ENCODE measurements at regions not wholly inside any gene's neighbourhood (a gene's known extent, or its start where the extent isn't known, plus 50 kb on each side); places are given as distances from the start of the nearest gene placed in this dataset.

- H2AFZ ChIP-seq (ENCODE audit: insufficient read depth, low read depth, low read length, poor library complexity, severe bottlenecking), result no peak overlapping the region
- Mint-ChIP-seq H3K27ac (no peak overlapping the region), H3K4me3 (no peak overlapping the region), H3K27me3 (peaks cover 9% of the 10 kb centered on the region), H3K9me3 (ENCODE audit: insufficient read depth) (no peaks in the 10 kb centered on the region), H3K4me1 (no peaks in the 10 kb centered on the region)
- no peaks in the 10 kb centered on the region for H4K20me1 ChIP-seq (ENCODE audit: control insufficient read depth, insufficient read depth, low read length, poor library complexity, severe bottlenecking)
- ATAC-seq (ENCODE audit: low read depth) (no peak), DNase-seq (no peak)
- H3K27ac ChIP-seq (ENCODE audit: low read length in 2 of 2), result no peak overlapping the region
- H3K79me2 ChIP-seq (ENCODE audit: control insufficient read depth, insufficient read depth, low read length), result no peaks in the 10 kb centered on the region
- 84% methylated on average over 3 of the region's 5 CpGs for whole genome bisulfite sequencing (ENCODE audit: insufficient coverage)
- no peak overlapping the region for H3K9ac ChIP-seq (ENCODE audit: low read length)
- H3K4me3 ChIP-seq (ENCODE audit: control extremely low read depth in 1 of 5, extremely low read depth in 1 of 5, insufficient read depth in 1 of 5, low read depth in 2 of 5, low read length in 4 of 5), result no peak overlapping the region
- intact Hi-C loops (cut with micrococcal nuclease), result loop anchor here (5.0 kb wide), 1 partner anchor 1943 kb away; no protein-coding TSS in a partner anchor
- H3K36me3 ChIP-seq (replicated peaks in 1 of 2; ENCODE audit: control extremely low read depth in 1 of 2, control insufficient read depth in 1 of 2, extremely low read depth in 1 of 2, insufficient read depth in 2 of 2, low read length in 1 of 2), result no peaks in the 10 kb centered on the region
- POLR2A ChIA-PET, result no interaction called here
- H3K9me3 ChIP-seq (ENCODE audit: control extremely low read depth in 1 of 3, control insufficient read depth in 2 of 3, insufficient read depth in 1 of 3, low read length in 2 of 3), result peaks cover 0 to 23% (median 15%) of the 10 kb centered on the region in 3 donors
- no peaks in the 10 kb centered on the region for H3K4me1 ChIP-seq (ENCODE audit: control insufficient read depth in 2 of 2, insufficient read depth in 2 of 2, low read length in 2 of 2)
- H3K4me2 ChIP-seq (replicated peaks; ENCODE audit: low read depth, low read length, poor library complexity, severe bottlenecking), result no peak overlapping the region
- CTCF ChIA-PET, result interaction anchor here (1.1 kb wide), 1 partner anchor 9 kb away, joined by 4 read pairs; no protein-coding TSS in a partner anchor
- no peaks in the 10 kb centered on the region for H3K27me3 ChIP-seq (replicated peaks in 1 of 4; ENCODE audit: control extremely low read depth in 1 of 4, control insufficient read depth in 3 of 4, insufficient read depth in 4 of 4, low read length in 3 of 4)
- TF ChIP-seq EZH2 (IDR thresholded peaks at IDR 0.05; ENCODE audit: borderline replicate concordance, insufficient read depth, low read depth, low read length, poor library complexity, severe bottlenecking), result no peak
- no peak for TF ChIP-seq CTCF (IDR thresholded peaks at IDR 0.05)
These were observed 60.3 kb upstream of the THUMPD2 start for GRCh38 chr2:39839261-39839848.

GRCh38 chr2:39838589-39838988 is 59.5 kb upstream of the THUMPD2 start:
- 95% methylated on average over 3 of the region's 3 CpGs for WGBS (ENCODE audit: insufficient coverage)
- Histone ChIP-seq H3K4me3 (ENCODE audit: control extremely low read depth in 1 of 5, extremely low read depth in 1 of 5, insufficient read depth in 1 of 5, low read depth in 2 of 5, low read length in 4 of 5) (no peak overlapping the region), H3K9ac (ENCODE audit: low read length) (no peak overlapping the region), H2AFZ (ENCODE audit: insufficient read depth, low read depth, low read length, poor library complexity, severe bottlenecking) (no peak overlapping the region), H3K9me3 (ENCODE audit: control extremely low read depth in 1 of 3, control insufficient read depth in 2 of 3, insufficient read depth in 1 of 3, low read length in 2 of 3) (peaks cover 0 to 23% (median 15%) of the 10 kb centered on the region in 3 donors), H3K27ac (ENCODE audit: low read length in 2 of 2) (no peak overlapping the region), H3K79me2 (ENCODE audit: control insufficient read depth, insufficient read depth, low read length) (no peaks in the 10 kb centered on the region), H3K36me3 (replicated peaks in 1 of 2; ENCODE audit: control extremely low read depth in 1 of 2, control insufficient read depth in 1 of 2, extremely low read depth in 1 of 2, insufficient read depth in 2 of 2, low read length in 1 of 2) (no peaks in the 10 kb centered on the region), H3K4me1 (ENCODE audit: control insufficient read depth in 2 of 2, insufficient read depth in 2 of 2, low read length in 2 of 2) (no peaks in the 10 kb centered on the region), H3K4me2 (replicated peaks; ENCODE audit: low read depth, low read length, poor library complexity, severe bottlenecking) (no peak overlapping the region), H4K20me1 (ENCODE audit: control insufficient read depth, insufficient read depth, low read length, poor library complexity, severe bottlenecking) (no peaks in the 10 kb centered on the region), H3K27me3 (replicated peaks in 1 of 4; ENCODE audit: control extremely low read depth in 1 of 4, control insufficient read depth in 3 of 4, insufficient read depth in 4 of 4, low read length in 3 of 4) (no peaks in the 10 kb centered on the region)
- ChIA-PET CTCF (interaction anchor here (1.2 kb wide), 1 partner anchor 9 kb away, joined by 5 read pairs; no protein-coding TSS in a partner anchor), POLR2A (no interaction called here)
- Mint-ChIP-seq H3K27me3 (peaks cover 9% of the 10 kb centered on the region), H3K4me1 (no peaks in the 10 kb centered on the region), H3K27ac (no peak overlapping the region), H3K9me3 (ENCODE audit: insufficient read depth) (no peaks in the 10 kb centered on the region), H3K4me3 (no peak overlapping the region)
- DNase-seq, result no peak
- TF ChIP-seq EZH2 (IDR thresholded peaks at IDR 0.05; ENCODE audit: borderline replicate concordance, insufficient read depth, low read depth, low read length, poor library complexity, severe bottlenecking) (no peak), CTCF (IDR thresholded peaks at IDR 0.05) (no peak)
- no peak for ATAC-seq (ENCODE audit: low read depth)
- intact Hi-C loops (cut with micrococcal nuclease), result loop anchor here (5.0 kb wide), 1 partner anchor 1944 kb away; no protein-coding TSS in a partner anchor

Measured in B cell (primary cell).